ENCODE measurements at regions not wholly inside any gene's neighbourhood (a gene's known extent, or its start where the extent isn't known, plus 50 kb on each side); places are given as distances from the start of the nearest gene placed in this dataset.

GRCh38 chr2:36192983-36193382, 162.6 kb upstream of the CRIM1 start:
- TF ChIP-seq CTCF (IDR thresholded peaks at IDR 0.05) (no peak), POLR2A (IDR thresholded peaks at IDR 0.05) (no peak)

Data from uterus (tissue), 2 donors.